Endothelial cell of umbilical vein (primary cell): ENCODE measurements at regions not wholly inside any gene's neighbourhood (a gene's known extent, or its start where the extent isn't known, plus 50 kb on each side); places are given as distances from the start of the nearest gene placed in this dataset.

Experiments
- BruUV-seq: library from RNA; stranded (reverse); fragments of 400-500 nt; replicated peaks from 2 replicates; lab custom pipeline; 2021; lab: Mats Ljungman, UMichigan
- CTCF ChIA-PET: fragments of 300-600, 350-600 bp; sonication (Branson Sonifier 250); formaldehyde crosslinking; loops from one replicate; lab custom pipeline; 2021; ENCODE audit warnings: antibody characterized with exemption, inconsistent platforms; lab: Charles Lee
- POLR2A ChIA-PET: fragments of 300-600, 350-600 bp; sonication (Branson Sonifier 250); formaldehyde crosslinking; loops from one replicate; lab custom pipeline; 2021; ENCODE audit warnings: antibody characterized with exemption, inconsistent platforms; lab: Charles Lee
- DNase-seq: peaks from one replicate; pipeline ENCODE4 v3.0.0-alpha.2; 2011; ENCODE audit warnings: low read depth, low spot score
- FAIRE-seq: peaks from 2 replicates; lab custom pipeline; 2011; peaks lifted over from hg19 to GRCh38; lab: Jason Lieb, UNC
- H2AFZ ChIP-seq: 2 replicates; pipeline ENCODE4 v1.6.0; 2012; ENCODE audit warnings: low read depth, low read length, control low read depth, inconsistent platforms
- H3K27ac ChIP-seq: 2 replicates; pipeline ENCODE4 v1.5.1; 2011; ENCODE audit warnings: low read depth, mild to moderate bottlenecking, control low read depth, low read length, moderate library complexity; ENCODE audit not compliant: insufficient read depth
- H3K27me3 ChIP-seq, 2 experiments: 2 replicates each; pipeline versions ENCODE4 v1.6.0 to v1.6.1; 2011; ENCODE audit warnings: low read length in 2 of 2, mixed read lengths in 1 of 2; ENCODE audit not compliant: control insufficient read depth in 2 of 2, insufficient read depth in 2 of 2
- H3K36me3 ChIP-seq, 2 experiments: 2 replicates in 1 of 2; 3 replicates in 1 of 2; pipeline ENCODE4 v1.5.1; 2011; ENCODE audit warnings: low read length in 2 of 2, mild to moderate bottlenecking in 1 of 2, moderate library complexity in 1 of 2; ENCODE audit not compliant: control insufficient read depth in 2 of 2, insufficient read depth in 2 of 2; ENCODE audit errors: extremely low read depth in 1 of 2
- H3K4me1 ChIP-seq: 3 replicates; pipeline ENCODE4 v1.5.1; 2011; ENCODE audit warnings: mild to moderate bottlenecking, low read length; ENCODE audit not compliant: control insufficient read depth, insufficient read depth; ENCODE audit errors: extremely low read depth
- H3K4me2 ChIP-seq: 2 replicates; pipeline ENCODE4 v1.6.1; 2011; ENCODE audit warnings: low read length, control low read depth, mixed read lengths; ENCODE audit not compliant: insufficient read depth
- H3K4me3 ChIP-seq, 3 experiments: fragments of 200-600 bp in 1 of 3; sonication (generic), shearing (Covaris generic) in 1 of 3; replicated peaks in 1 of 3; 2 replicates each; pipeline ENCODE4 v1.5.1; 2011 to 2016; ENCODE audit warnings: control low read depth in 3 of 3, low read length in 3 of 3, mild to moderate bottlenecking in 2 of 3, inconsistent platforms in 1 of 3, low read depth in 1 of 3, moderate library complexity in 1 of 3; ENCODE audit not compliant: insufficient read depth in 1 of 3
- H3K79me2 ChIP-seq: 2 replicates; pipeline ENCODE4 v1.6.0; 2012; ENCODE audit warnings: low read length, inconsistent platforms; ENCODE audit not compliant: control insufficient read depth, insufficient read depth
- H3K9ac ChIP-seq: replicated peaks from 2 replicates; pipeline ENCODE3; 2011; ENCODE audit warnings: low read length, control low read depth; ENCODE audit not compliant: insufficient read depth; ENCODE audit errors: extremely low read depth
- H3K9me1 ChIP-seq: replicated peaks from 3 replicates; pipeline ENCODE4 v1.6.0; 2011; ENCODE audit warnings: mild to moderate bottlenecking, low read length; ENCODE audit not compliant: control insufficient read depth, insufficient read depth; ENCODE audit errors: extremely low read depth
- H3K9me3 ChIP-seq: replicated peaks from 2 replicates; pipeline ENCODE4 v1.5.1; 2012; ENCODE audit warnings: low read length, inconsistent platforms; ENCODE audit not compliant: control insufficient read depth, insufficient read depth
- H4K20me1 ChIP-seq: replicated peaks from 2 replicates; pipeline ENCODE3; 2011; ENCODE audit warnings: mild to moderate bottlenecking, low read length; ENCODE audit not compliant: control insufficient read depth, insufficient read depth; ENCODE audit errors: extremely low read depth
- CTCF ChIP-seq, 2 donors: IDR thresholded peaks; 1 replicate in 1 of 2; 2 replicates in 1 of 2; pipeline ENCODE4 v1.5.1; 2011; ENCODE audit warnings: low read length in 2 of 2, mild to moderate bottlenecking in 2 of 2, moderate library complexity in 2 of 2, control low read depth in 1 of 2, inconsistent platforms in 1 of 2, low read depth in 1 of 2; ENCODE audit not compliant: insufficient read depth in 1 of 2; ENCODE audit errors: extremely low read depth in 1 of 2
- EZH2 ChIP-seq: IDR thresholded peaks from 2 replicates; pipeline ENCODE4 v1.6.1; 2012; ENCODE audit warnings: borderline replicate concordance, low read depth, mild to moderate bottlenecking, moderate library complexity, low read length, inconsistent platforms; ENCODE audit not compliant: severe bottlenecking
- FOS ChIP-seq: IDR thresholded peaks from 2 replicates; pipeline ENCODE4 v1.6.1; 2011; ENCODE audit warnings: mild to moderate bottlenecking, low read length, moderate library complexity, borderline replicate concordance; ENCODE audit not compliant: insufficient read depth
- GATA2 ChIP-seq: IDR thresholded peaks from 2 replicates; pipeline ENCODE4 v1.7.0; 2011; ENCODE audit warnings: low read depth, mild to moderate bottlenecking, moderate library complexity, mixed read lengths, low read length; ENCODE audit not compliant: insufficient read length, insufficient read depth
- JUN ChIP-seq: IDR thresholded peaks from 2 replicates; pipeline ENCODE4 v1.6.1; 2011; ENCODE audit warnings: borderline replicate concordance, low read depth; ENCODE audit not compliant: insufficient read length, insufficient read depth
- MAX ChIP-seq: IDR thresholded peaks from 2 replicates; pipeline ENCODE4 v1.6.1; 2011; ENCODE audit not compliant: insufficient read depth, insufficient read length
- MYC ChIP-seq: IDR thresholded peaks from one replicate; pipeline ENCODE4 v1.6.1; 2011; ENCODE audit warnings: mild to moderate bottlenecking, low read depth, low read length
- POLR2A ChIP-seq: IDR thresholded peaks from 2 replicates; pipeline ENCODE4 v1.6.1; 2012; ENCODE audit warnings: low read depth, mild to moderate bottlenecking, control low read depth, low read length
- POLR2AphosphoS5 ChIP-seq: IDR thresholded peaks from 2 replicates; pipeline ENCODE4 v1.6.1; 2012; ENCODE audit warnings: low read depth, mild to moderate bottlenecking, control low read depth, low read length, moderate library complexity; ENCODE audit not compliant: insufficient read depth
- dilution Hi-C: fragments of 300-500 bp; cut with MboI; formaldehyde crosslinking; loops from one replicate; pipeline ENCODE4 v1.15.0; 2019; ENCODE audit warnings: low sequenced_read_pairs; ENCODE audit not compliant: extremely low pct_ligation_motif_present
- intact Hi-C: fragments of 100-400 bp; cut with micrococcal nuclease; formaldehyde crosslinking; loops from one replicate; pipeline ENCODE4 v1.10.0; 2022

- H3K9me1 ChIP-seq, result no peaks in the 10 kb centered on the region
- H3K79me2 ChIP-seq, result no peaks in the 10 kb centered on the region
- no peaks in the 10 kb centered on the region for H3K36me3 ChIP-seq
- H3K4me2 ChIP-seq, result no peak overlapping the region
- H3K4me1 ChIP-seq, result no peaks in the 10 kb centered on the region
- H3K9ac ChIP-seq, result no peak overlapping the region
- no peaks in the 10 kb centered on the region for H4K20me1 ChIP-seq
- H3K4me3 ChIP-seq, result no peak overlapping the region
- intact Hi-C loops, result no loop called here
- CTCF ChIA-PET, result no interaction called here
- POLR2A ChIA-PET, result no interaction called here
- no peak for DNase-seq
- H3K27me3 ChIP-seq, result no peaks in the 10 kb centered on the region
- no peak for TF ChIP-seq POLR2AphosphoS5
- no peak for TF ChIP-seq MAX
- TF ChIP-seq GATA2, result no peak
- no peak for TF ChIP-seq JUN
- no peak for TF ChIP-seq CTCF (IDR thresholded peaks at IDR 0.05; ENCODE audit: extremely low read depth in 1 of 2, insufficient read depth in 1 of 2, low read depth in 1 of 2, low read length in 2 of 2)
- TF ChIP-seq EZH2, result no peak
- no peak for TF ChIP-seq MYC
- TF ChIP-seq POLR2A, result no peak
- no peak for TF ChIP-seq FOS
- no peak for FAIRE-seq
- no peak overlapping the region for H3K27ac ChIP-seq
- dilution Hi-C loops, result no loop called here
- H2AFZ ChIP-seq, result no peak overlapping the region
- peaks cover 4% of the 10 kb centered on the region for H3K9me3 ChIP-seq
- no TSS peak for BruUV-seq
These were observed 322.1 kb downstream of the ADGRD1 start for GRCh38 chr12:131275824-131276223.
